GM19452 (cell line): ENCODE measurements at regions not wholly inside any gene's neighbourhood (a gene's known extent, or its start where the extent isn't known, plus 50 kb on each side); places are given as distances from the start of the nearest gene placed in this dataset.

Experiments
- ATAC-seq: cut with Tn5 transposase; IDR thresholded peaks from one replicate; pipeline ENCODE4 v1.9.1; 2021; ENCODE audit not compliant: unreplicated experiment

DNA sequence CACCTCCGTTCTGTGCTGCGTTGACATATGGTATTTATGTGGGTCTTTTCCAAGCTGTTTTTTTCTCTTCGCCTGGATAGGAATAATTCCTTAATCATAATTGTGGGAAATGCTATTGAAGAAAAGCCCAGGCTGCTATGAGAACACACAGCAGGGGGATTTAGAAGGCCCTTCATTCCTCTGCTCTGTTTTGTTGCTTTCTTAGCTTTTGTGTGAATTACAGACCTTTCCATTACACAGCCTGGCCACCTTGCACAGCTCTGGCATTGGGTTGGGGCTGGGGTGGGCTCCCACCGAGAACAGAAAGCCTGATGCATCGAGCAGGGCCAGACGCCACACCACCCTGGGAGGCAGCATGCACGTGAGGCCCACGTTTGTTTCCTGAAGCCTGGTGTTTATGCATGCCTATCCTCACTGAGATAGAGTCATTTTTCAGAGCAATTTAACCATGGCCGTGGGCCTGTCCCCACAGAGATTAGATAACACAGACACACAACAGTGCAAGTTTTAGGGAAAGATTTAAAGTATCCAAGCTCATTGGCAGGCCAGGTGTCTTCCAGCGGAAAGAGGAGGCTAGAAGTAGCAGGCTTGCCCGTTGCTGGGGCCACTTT lies 287.6 kb upstream of the PWP1 start:
- no peak for ATAC-seq

DNA sequence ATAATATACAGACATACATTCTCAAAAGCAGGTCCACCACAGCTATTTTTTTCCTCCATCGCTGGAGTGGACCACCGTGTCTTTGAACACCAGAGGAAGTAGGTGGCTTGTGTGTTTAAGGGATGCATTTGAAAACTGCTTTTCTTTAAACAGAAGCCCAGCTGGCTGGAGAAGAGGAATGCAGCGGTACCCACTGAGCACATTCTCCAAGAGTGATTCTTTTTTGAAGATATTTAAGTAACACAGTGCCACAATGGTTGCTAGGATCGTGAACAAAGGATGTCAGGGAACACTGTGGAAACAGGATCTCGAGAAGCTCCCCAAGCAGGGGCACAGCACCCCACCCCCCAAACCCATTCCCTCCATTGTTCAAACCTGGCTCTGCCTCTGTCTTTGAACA lies 286.6 kb upstream of the PWP1 start:
- ATAC-seq: no peak

GRCh38 chr12:107400686-107401447 lies 284.7 kb upstream of the PWP1 start:
- no peak for ATAC-seq

DNA sequence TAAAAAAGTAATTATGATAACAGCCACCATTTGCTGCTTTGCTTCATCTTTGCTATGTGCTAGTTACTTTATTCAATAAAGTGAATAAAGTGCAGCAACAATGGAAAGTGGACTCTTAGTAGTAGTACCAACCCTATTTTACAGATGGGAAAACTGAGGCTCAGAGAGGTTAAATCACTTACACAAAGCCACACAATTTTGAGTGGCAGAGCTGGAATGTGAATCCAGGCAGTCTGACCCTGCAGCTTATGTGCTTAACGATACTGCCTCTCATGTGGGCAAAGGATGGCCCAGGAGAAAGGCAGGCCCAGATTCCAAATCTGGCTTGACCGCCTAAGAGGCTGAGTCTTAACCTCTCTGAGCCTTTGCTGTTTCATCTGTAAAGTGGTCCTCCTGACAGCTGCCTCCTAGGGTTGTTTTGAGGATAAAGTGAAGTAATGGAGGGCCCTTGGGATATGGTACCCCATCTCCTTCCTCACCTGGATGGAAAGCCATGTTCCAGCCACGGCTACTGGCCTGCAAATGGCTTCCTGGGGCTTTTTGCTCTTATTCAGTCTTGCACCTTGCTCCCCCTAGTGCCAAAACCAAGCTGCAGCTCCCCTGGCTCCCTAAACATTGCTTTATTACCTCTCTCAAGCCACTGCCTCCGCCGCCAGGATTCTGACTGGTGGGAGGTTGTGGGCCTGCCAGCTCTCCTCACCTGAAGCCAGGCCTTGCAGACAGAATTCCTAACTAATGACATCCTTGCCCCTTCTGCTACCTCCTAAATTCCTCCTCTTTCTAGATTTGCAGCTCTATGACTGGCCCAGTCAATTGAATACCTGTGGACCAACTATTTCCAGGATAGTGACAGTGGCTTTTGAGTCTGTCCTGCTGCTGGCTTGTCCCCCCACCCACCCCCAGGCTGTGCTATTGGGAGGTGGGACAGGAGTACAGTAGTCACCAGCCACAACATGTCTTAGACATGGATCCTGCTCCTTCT lies 283.3 kb upstream of the PWP1 start:
- no peak for ATAC-seq

- no peak for ATAC-seq
Observed at GRCh38 chr12:107404981-107405380, 280.6 kb upstream of the PWP1 start.

- ATAC-seq: no peak
Observed at GRCh38 chr12:107405436-107405835, 280.2 kb upstream of the PWP1 start.

DNA sequence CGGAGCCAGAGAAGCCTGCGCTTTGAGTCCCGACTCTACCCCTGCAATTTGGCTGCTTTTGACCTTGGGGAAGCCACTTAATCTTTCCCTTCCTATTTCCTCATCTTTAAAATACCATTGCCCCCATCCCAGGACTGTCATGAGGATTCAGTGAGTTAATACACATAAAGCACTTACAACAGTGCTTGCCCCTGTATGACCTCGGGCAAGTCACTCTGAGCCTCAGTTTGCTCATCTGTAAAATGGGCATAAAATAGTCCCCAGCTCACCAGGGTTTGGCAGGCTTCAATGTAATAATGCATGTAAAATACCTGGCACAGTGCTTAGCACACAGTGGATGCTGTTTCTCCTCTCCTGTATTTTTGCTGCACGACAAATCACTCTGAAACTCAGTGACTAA lies 278.7 kb upstream of the PWP1 start:
- ATAC-seq: no peak

GRCh38 chr12:107411792-107412535 lies 273.6 kb upstream of the PWP1 start:
- ATAC-seq: no peak

GRCh38 chr12:107415071-107415470 lies 270.5 kb upstream of the PWP1 start:
- no peak for ATAC-seq

DNA sequence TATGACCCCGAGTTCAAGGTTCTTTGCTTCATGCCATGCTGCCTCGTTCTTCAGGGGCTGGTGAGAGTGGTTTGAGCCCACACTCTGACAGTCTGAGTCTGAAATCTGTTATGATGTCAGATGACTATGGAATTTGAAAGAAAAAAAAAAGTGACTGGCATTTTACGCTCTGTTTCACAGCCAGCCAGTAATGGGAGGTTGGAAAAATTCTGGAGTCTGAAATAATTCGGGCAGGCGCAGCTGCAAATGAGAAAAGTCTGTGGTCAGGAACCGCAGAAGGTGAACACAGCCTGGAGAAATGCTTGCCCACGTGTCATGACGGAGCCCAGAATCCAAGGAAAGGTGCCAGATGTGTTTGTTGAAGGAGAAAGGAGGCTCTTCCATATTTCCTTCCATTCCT lies 269.8 kb upstream of the PWP1 start:
- ATAC-seq: no peak

- ATAC-seq: no peak
Observed at GRCh38 chr12:107417004-107417403, 268.6 kb upstream of the PWP1 start.

DNA sequence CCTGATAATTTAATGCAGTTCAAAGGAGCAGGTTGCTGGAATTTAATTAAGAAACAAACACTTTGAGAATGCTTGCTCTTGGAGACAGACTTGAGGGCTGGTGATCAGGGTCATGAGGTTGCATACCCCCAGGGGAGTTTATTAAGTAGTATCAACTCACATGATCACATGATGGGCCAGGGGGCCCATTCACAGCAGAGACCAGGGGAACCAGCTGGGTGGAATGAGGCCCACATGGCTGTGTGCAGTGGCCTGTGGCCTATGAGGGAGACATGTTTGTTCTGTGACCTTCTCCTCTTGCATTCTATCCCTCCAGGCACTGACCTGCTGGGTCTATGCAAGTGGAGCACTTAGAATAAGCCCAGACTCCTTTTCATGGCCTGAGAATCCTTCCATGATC lies 266.6 kb upstream of the PWP1 start:
- no peak for ATAC-seq

DNA sequence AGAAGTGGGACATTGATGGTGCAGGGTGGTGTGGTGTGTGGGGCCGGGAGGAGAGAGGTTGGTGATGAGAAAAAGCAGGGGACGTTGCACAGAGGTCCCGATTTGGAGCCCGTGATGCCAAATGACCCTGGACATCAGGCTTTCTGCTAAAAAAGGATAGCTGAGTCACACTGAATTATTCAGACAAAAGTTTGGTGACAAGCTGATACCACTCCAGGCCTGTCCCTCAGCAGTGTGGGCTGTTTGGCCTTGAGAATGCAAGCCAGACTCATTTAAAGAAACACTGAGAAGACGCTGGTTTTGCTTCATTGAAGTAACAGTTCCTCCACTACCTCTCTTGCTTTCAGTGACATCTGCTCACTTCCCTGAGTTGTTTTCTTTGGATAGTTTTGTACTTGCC lies 262.1 kb upstream of the PWP1 start:
- ATAC-seq: no peak

- ATAC-seq: no peak
Observed at GRCh38 chr12:107429006-107429705, 256.4 kb upstream of the PWP1 start.

GRCh38 chr12:107431942-107432341 lies 253.7 kb upstream of the PWP1 start:
- ATAC-seq: no peak

DNA sequence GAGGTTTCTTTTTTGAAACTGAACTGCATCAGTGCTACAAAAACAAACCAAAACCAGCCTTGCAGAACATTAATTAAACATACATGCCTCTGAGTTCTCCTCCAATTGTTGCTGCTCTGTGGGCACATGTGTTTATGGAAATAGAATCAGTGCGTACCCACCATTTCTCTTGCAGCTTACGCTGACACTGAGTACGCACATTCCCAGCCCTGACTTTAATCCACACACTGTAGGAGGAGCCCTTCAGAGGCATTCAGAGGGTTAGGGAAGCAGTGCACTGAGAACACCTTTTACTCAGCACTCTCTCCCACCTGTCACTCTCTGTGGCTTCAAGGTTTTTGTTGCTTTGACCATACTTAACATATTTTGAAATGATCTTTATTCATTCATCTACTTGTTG lies 250.5 kb upstream of the PWP1 start:
- ATAC-seq: no peak

- ATAC-seq: no peak
Observed at GRCh38 chr12:107435520-107435919, 250.1 kb upstream of the PWP1 start.

GRCh38 chr12:107436376-107436775 lies 249.2 kb upstream of the PWP1 start:
- no peak for ATAC-seq

DNA sequence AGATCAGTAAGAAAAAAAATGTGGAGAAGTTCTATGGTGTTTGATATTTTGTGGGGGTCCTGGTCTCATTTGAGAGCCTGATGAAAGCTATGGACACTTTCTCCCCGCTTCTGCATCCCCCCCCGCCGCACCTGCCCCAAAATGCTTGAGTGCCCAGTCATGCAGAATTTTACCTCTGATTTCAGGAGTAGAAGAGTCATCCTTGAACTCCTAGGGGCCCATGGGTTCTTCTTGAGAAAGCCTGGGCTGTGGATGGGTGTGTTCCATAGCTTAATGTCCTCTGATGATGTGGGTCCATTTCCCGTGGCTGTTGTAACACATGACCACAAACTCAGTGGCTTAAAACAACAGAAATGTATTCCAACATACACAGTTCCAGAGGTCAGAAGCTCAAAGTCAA lies 248.8 kb upstream of the PWP1 start:
- ATAC-seq: no peak

GRCh38 chr12:107437954-107438353 lies 247.6 kb upstream of the PWP1 start:
- ATAC-seq: no peak
